CD4-positive, alpha-beta T cell treated with Interleukin-6 for 4 hours (primary cell): ENCODE measurements at regions not wholly inside any gene's neighbourhood (a gene's known extent, or its start where the extent isn't known, plus 50 kb on each side); places are given as distances from the start of the nearest gene placed in this dataset.

Experiments
- DNase-seq: peaks from one replicate; pipeline ENCODE4 v3.0.0-alpha.2; 2020; ENCODE audit warnings: mixed read lengths

GRCh38 chr6:114404339-114404955, 61.6 kb upstream of the HS3ST5 start:
- no peak for DNase-seq

- no peak for DNase-seq
These were observed 61.0 kb upstream of the HS3ST5 start for GRCh38 chr6:114403858-114404257.

GRCh38 chr6:114398481-114398880, 55.7 kb upstream of the HS3ST5 start:
- no peak for DNase-seq
